PC-3 (cell line): ENCODE measurements at regions not wholly inside any gene's neighbourhood (a gene's known extent, or its start where the extent isn't known, plus 50 kb on each side); places are given as distances from the start of the nearest gene placed in this dataset.
"Not testable (repeated sequence)": the region's sequence is repeated elsewhere in the genome, so short reads cannot be mapped to it uniquely, and the experiment has no call there.

Experiments
- ATAC-seq: fragments of 200-7000 bp; cut with Tn5 transposase; 2 replicates; pipeline ENCODE4 v1.9.1; 2020; ENCODE audit warnings: mild to moderate bottlenecking, moderate library complexity
- BruUV-seq: library from RNA; stranded (reverse); fragments of 400-500 nt; replicated peaks from 2 replicates; lab custom pipeline; 2021; lab: Mats Ljungman, UMichigan
- CTCF ChIA-PET: fragments of 300-600 bp; sonication (Branson Sonifier 250); formaldehyde crosslinking; loops from one replicate; lab custom pipeline; 2022; ENCODE audit warnings: antibody characterized with exemption; lab: Charles Lee
- POLR2A ChIA-PET: fragments of 300-600 bp; sonication (Branson Sonifier 250); formaldehyde crosslinking; loops from one replicate; lab custom pipeline; 2022; ENCODE audit warnings: antibody characterized with exemption; ENCODE audit not compliant: unreplicated experiment; lab: Charles Lee
- DNase-seq: peaks from one replicate; pipeline ENCODE4 v3.0.0-alpha.2; 2015
- H2AFZ ChIP-seq: fragments of 300-600 bp; sonication (generic); 2 replicates; pipeline ENCODE4 v1.6.0; 2016; ENCODE audit warnings: antibody characterized with exemption, low read length
- H3F3A ChIP-seq: fragments of 300-600 bp; sonication (generic); one replicate; pipeline ENCODE4 v1.6.0; 2017; ENCODE audit warnings: antibody characterized with exemption, low read length, control low read depth, mild to moderate bottlenecking; ENCODE audit not compliant: unreplicated experiment
- H3K27ac ChIP-seq: fragments of 300-600 bp; sonication (generic); 2 replicates; pipeline ENCODE4 v1.5.1; 2016; ENCODE audit warnings: mild to moderate bottlenecking, low read length
- H3K27me3 ChIP-seq: fragments of 300-600 bp; sonication (generic); 2 replicates; pipeline ENCODE4 v1.6.1; 2016; ENCODE audit warnings: low read length, mixed read lengths
- H3K36me3 ChIP-seq: fragments of 300-600 bp; sonication (generic); 2 replicates; pipeline ENCODE4 v1.6.1; 2016; ENCODE audit warnings: low read depth, mixed run types, low read length, mixed read lengths
- H3K4me1 ChIP-seq: fragments of 300-600 bp; sonication (generic); 2 replicates; pipeline ENCODE4 v1.5.1; 2016; ENCODE audit warnings: low read length; ENCODE audit not compliant: insufficient read depth
- H3K4me2 ChIP-seq: fragments of 300-600 bp; sonication (generic); 2 replicates; pipeline ENCODE4 v1.6.0; 2016; ENCODE audit warnings: low read length
- H3K4me3 ChIP-seq: fragments of 300-600 bp; sonication (generic); 2 replicates; pipeline ENCODE4 v1.5.1; 2016; ENCODE audit warnings: mild to moderate bottlenecking, low read length, mixed read lengths
- H3K79me2 ChIP-seq: fragments of 300-600 bp; sonication (generic); 2 replicates; pipeline ENCODE4 v1.6.1; 2017; ENCODE audit warnings: low read length, mixed read lengths
- H3K9ac ChIP-seq: fragments of 300-600 bp; sonication (generic); 2 replicates; pipeline ENCODE4 v1.6.0; 2016; ENCODE audit warnings: mild to moderate bottlenecking, low read length
- H3K9me2 ChIP-seq: fragments of 300-600 bp; sonication (generic); replicated peaks from 2 replicates; pipeline ENCODE4 v1.6.1; 2016; ENCODE audit warnings: mixed run types, low read length, mixed read lengths
- H3K9me3 ChIP-seq: fragments of 300-600 bp; sonication (generic); 2 replicates; pipeline ENCODE4 v1.6.1; 2016; ENCODE audit warnings: low read length, mixed read lengths
- H4K20me1 ChIP-seq: fragments of 300-600 bp; sonication (generic); 2 replicates; pipeline ENCODE4 v1.6.1; 2016; ENCODE audit warnings: low read length, mixed read lengths
- intact Hi-C: fragments of 100-400 bp; cut with micrococcal nuclease; formaldehyde crosslinking; loops from 2 replicates; pipeline ENCODE4 v1.9.0; 2023

- H3K4me2 ChIP-seq, BruUV-seq, intact Hi-C loops, H4K20me1 ChIP-seq, H3K4me3 ChIP-seq, ATAC-seq, H3K79me2 ChIP-seq, CTCF ChIA-PET, DNase-seq, H3K9me2 ChIP-seq, H3K4me1 ChIP-seq, H3K36me3 ChIP-seq, H3K27ac ChIP-seq, H3K9me3 ChIP-seq, H3K9ac ChIP-seq, H3F3A ChIP-seq, H2AFZ ChIP-seq, H3K27me3 ChIP-seq, POLR2A ChIA-PET: not testable (repeated sequence)
Observed at GRCh38 chr12:8384686-8385085, 71.1 kb upstream of the CLEC6A start.

- H3K9ac ChIP-seq = not testable (repeated sequence)
Observed at GRCh38 chr12:8385431-8385830, 70.3 kb upstream of the CLEC6A start.

GRCh38 chr12:8386661-8387060 lies 69.1 kb upstream of the CLEC6A start:
- BruUV-seq, CTCF ChIA-PET, H3K9ac ChIP-seq, H2AFZ ChIP-seq, H3K27ac ChIP-seq, ATAC-seq, H3K36me3 ChIP-seq, H3K27me3 ChIP-seq, intact Hi-C loops, H3K79me2 ChIP-seq, H3K9me3 ChIP-seq, H3K4me2 ChIP-seq, H3K4me1 ChIP-seq, DNase-seq, H3F3A ChIP-seq, H4K20me1 ChIP-seq, H3K4me3 ChIP-seq, H3K9me2 ChIP-seq, POLR2A ChIA-PET: not testable (repeated sequence)

More at GRCh38 chr12:8385431-8385830, 70.3 kb upstream of the CLEC6A start:
- CTCF ChIA-PET, H3K4me1 ChIP-seq, H3K9me3 ChIP-seq, H3K4me2 ChIP-seq, H3K4me3 ChIP-seq, POLR2A ChIA-PET, H3F3A ChIP-seq, H3K27me3 ChIP-seq, ATAC-seq, H3K9me2 ChIP-seq, H3K36me3 ChIP-seq, H3K79me2 ChIP-seq, H3K27ac ChIP-seq, BruUV-seq, DNase-seq, intact Hi-C loops, H4K20me1 ChIP-seq, H2AFZ ChIP-seq: not testable (repeated sequence)

- H3K4me2 ChIP-seq, BruUV-seq, H3K36me3 ChIP-seq, ATAC-seq, DNase-seq, H4K20me1 ChIP-seq, H3K9ac ChIP-seq, H3K79me2 ChIP-seq, CTCF ChIA-PET, H3K4me3 ChIP-seq, H3K4me1 ChIP-seq, POLR2A ChIA-PET, H3K9me3 ChIP-seq, H3K27me3 ChIP-seq, H3K9me2 ChIP-seq, H3K27ac ChIP-seq, intact Hi-C loops, H2AFZ ChIP-seq, H3F3A ChIP-seq: not testable (repeated sequence)
Observed at GRCh38 chr12:8389296-8389695, 66.5 kb upstream of the CLEC6A start.

GRCh38 chr12:8390001-8390777 lies 65.6 kb upstream of the CLEC6A start:
- H3K9ac ChIP-seq, POLR2A ChIA-PET, H3K4me2 ChIP-seq, H3K4me1 ChIP-seq, CTCF ChIA-PET, H3K27ac ChIP-seq, intact Hi-C loops, H3K27me3 ChIP-seq, BruUV-seq, H3K9me3 ChIP-seq, H2AFZ ChIP-seq, H3K9me2 ChIP-seq, H3F3A ChIP-seq, H3K79me2 ChIP-seq, H4K20me1 ChIP-seq, H3K36me3 ChIP-seq, DNase-seq, H3K4me3 ChIP-seq: not testable (repeated sequence)
- ATAC-seq = peak; percentile 64
